Kidney (tissue), 13 donors: ENCODE measurements at regions not wholly inside any gene's neighbourhood (a gene's known extent, or its start where the extent isn't known, plus 50 kb on each side); places are given as distances from the start of the nearest gene placed in this dataset.

Source experiments
- DNase-seq, 5 donors: peaks; one replicate each; pipeline ENCODE4 v3.0.0-alpha.2; 2013 to 2020
- FAIRE-seq: peaks from 2 replicates; lab custom pipeline; 2012; peaks lifted over from hg19 to GRCh38; lab: Jason Lieb, UNC
- H3K27ac ChIP-seq, 2 donors: one replicate each; pipeline ENCODE4 v1.7.0; 2013; ENCODE audit warnings: low read depth in 2 of 2, low read length in 2 of 2, inconsistent platforms in 1 of 2
- H3K27me3 ChIP-seq: one replicate; pipeline ENCODE4 v1.7.1; 2013; ENCODE audit warnings: low read length, inconsistent platforms; ENCODE audit not compliant: control insufficient read depth, insufficient read depth
- H3K36me3 ChIP-seq, 3 donors: one replicate each; pipeline versions ENCODE4 v1.7.0 to v1.7.1; 2013; ENCODE audit warnings: low read length in 3 of 3, control low read depth in 1 of 3, inconsistent platforms in 1 of 3; ENCODE audit not compliant: insufficient read depth in 3 of 3, control insufficient read depth in 2 of 3
- H3K4me1 ChIP-seq, 3 donors: one replicate each; pipeline versions ENCODE4 v1.7.0 to v1.7.1; 2013; ENCODE audit warnings: low read length in 3 of 3, inconsistent platforms in 1 of 3, low read depth in 1 of 3; ENCODE audit not compliant: control insufficient read depth in 2 of 3, insufficient read depth in 2 of 3
- H3K4me3 ChIP-seq, 3 donors: one replicate each; pipeline versions ENCODE4 v1.7.0 to v1.8.1; 2013; ENCODE audit warnings: low read length in 3 of 3, control low read depth in 1 of 3, inconsistent platforms in 1 of 3
- H3K9ac ChIP-seq, 3 donors: one replicate each; pipeline versions ENCODE4 v1.7.0 to v1.7.1; 2013; ENCODE audit warnings: low read length in 3 of 3, control low read depth in 1 of 3, inconsistent platforms in 1 of 3
- H3K9me3 ChIP-seq, 3 donors: one replicate each; pipeline versions ENCODE4 v1.7.0 to v1.7.1; 2013; ENCODE audit warnings: low read length in 3 of 3, control low read depth in 1 of 3, inconsistent platforms in 1 of 3; ENCODE audit not compliant: control insufficient read depth in 2 of 3, insufficient read depth in 1 of 3
- intact Hi-C: fragments of 100-400 bp; cut with DNase I; formaldehyde crosslinking; loops from one replicate; pipeline ENCODE4 v1.11.1; 2022
- TF ChIP-seq, protein P1 (sequence below): IDR thresholded peaks from 3 replicates; pipeline ENCODE4 v1.5.1; 2012; ENCODE audit warnings: mild to moderate bottlenecking, moderate library complexity, borderline replicate concordance; ENCODE audit not compliant: insufficient read depth; ENCODE audit errors: extremely low read depth
- donor health status: control.
- donor health status: control.
- donor health status: control.
- donor health status: control.
- donor health status: control.
- donor health status: DM: yes; HTN: yes; CAD: no.
- donor health status: Normal renal cell carcinoma (clear cell type).

DNA sequence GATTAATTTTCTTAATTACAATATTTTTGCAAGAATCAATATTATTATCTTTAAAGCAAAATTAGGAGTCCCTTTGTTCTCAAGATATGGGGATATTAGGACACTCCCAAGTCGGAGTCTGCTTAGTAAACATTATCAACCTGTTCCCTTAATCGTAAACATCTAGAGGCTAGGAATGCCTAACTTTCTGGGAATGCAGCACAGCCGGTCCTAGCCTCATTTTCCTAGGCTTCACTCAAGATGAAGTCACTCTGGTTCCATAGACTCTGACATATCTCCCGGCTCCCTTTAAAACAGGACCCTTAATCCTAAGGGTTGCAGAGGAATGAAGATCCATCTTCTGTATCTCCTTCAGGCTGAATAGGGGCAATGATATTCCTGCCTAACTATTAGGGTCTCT, 367.6 kb downstream of the GPM6A start:
- DNase-seq (no peak), FAIRE-seq (no peak)

DNA sequence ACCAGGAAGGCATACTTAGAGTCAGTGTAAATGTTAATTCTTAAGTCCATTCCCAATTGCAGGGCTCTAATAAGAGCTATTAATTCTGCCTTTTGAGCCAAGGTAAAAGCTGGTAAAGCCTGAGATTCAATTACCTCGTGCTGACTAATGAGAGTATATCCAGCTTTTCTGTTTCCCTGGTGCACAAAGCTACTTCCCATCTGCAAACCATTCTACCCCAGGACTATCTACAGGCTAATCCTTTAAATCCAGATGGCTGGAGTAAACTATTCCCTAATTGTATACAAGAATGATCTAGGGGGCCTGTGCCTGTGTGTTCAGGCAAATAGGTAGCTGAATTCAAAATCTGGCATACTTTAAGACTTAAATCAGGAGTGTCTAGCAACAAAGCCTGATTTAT, 365.0 kb downstream of the GPM6A start:
- Histone ChIP-seq H3K27me3 (no peaks in the 10 kb centered on the region), H3K27ac (no peak overlapping the region), H3K4me1 (no peaks in the 10 kb centered on the region), H3K4me3 (no peak overlapping the region), H3K9ac (no peak overlapping the region), H3K9me3 (no peaks in the 10 kb centered on the region), H3K36me3 (no peaks in the 10 kb centered on the region)
- intact Hi-C loops, result no loop called here
- DNase-seq (no peak), FAIRE-seq (no peak)
- TF ChIP-seq, protein P1, sequence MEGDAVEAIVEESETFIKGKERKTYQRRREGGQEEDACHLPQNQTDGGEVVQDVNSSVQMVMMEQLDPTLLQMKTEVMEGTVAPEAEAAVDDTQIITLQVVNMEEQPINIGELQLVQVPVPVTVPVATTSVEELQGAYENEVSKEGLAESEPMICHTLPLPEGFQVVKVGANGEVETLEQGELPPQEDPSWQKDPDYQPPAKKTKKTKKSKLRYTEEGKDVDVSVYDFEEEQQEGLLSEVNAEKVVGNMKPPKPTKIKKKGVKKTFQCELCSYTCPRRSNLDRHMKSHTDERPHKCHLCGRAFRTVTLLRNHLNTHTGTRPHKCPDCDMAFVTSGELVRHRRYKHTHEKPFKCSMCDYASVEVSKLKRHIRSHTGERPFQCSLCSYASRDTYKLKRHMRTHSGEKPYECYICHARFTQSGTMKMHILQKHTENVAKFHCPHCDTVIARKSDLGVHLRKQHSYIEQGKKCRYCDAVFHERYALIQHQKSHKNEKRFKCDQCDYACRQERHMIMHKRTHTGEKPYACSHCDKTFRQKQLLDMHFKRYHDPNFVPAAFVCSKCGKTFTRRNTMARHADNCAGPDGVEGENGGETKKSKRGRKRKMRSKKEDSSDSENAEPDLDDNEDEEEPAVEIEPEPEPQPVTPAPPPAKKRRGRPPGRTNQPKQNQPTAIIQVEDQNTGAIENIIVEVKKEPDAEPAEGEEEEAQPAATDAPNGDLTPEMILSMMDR, result no peak

More for the DNA sequence above, 367.6 kb downstream of the GPM6A start:
- no peaks in the 10 kb centered on the region for H3K36me3 ChIP-seq
- no peak overlapping the region for H3K27ac ChIP-seq
- H3K9ac ChIP-seq, result no peak overlapping the region
- no peaks in the 10 kb centered on the region for H3K9me3 ChIP-seq
- H3K27me3 ChIP-seq, result no peaks in the 10 kb centered on the region
- H3K4me1 ChIP-seq, result no peaks in the 10 kb centered on the region
- no peak overlapping the region for H3K4me3 ChIP-seq
- intact Hi-C loops, result no loop called here
- TF ChIP-seq, protein P1, result no peak

DNA sequence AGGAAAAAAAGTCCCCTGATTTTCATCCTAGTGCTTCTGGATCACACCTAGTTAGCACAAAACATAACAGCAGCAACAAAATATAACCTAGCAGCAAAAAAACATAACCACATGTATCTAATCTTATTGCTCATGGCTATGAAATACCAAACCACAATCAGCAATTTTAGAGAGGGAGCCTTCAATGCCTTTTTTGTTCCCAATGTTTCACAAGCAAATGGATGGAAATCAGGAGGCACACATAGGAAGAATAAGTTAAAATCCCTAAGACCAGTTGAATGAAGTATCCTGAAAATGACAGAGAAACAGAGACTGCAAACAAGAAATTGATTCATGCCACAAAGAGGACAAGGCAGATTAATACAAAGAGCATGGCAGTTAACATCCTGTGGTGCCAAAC, 361.6 kb downstream of the GPM6A start:
- Histone ChIP-seq H3K36me3 (no peaks in the 10 kb centered on the region), H3K27me3 (no peaks in the 10 kb centered on the region), H3K4me3 (no peak overlapping the region), H3K9ac (no peak overlapping the region), H3K4me1 (no peaks in the 10 kb centered on the region), H3K27ac (no peak overlapping the region), H3K9me3 (no peaks in the 10 kb centered on the region)
- intact Hi-C loops, result no loop called here
- DNase-seq (no peak), FAIRE-seq (no peak)
- TF ChIP-seq, protein P1, result no peak
